Karpas-422 (cell line): ENCODE measurements at regions not wholly inside any gene's neighbourhood (a gene's known extent, or its start where the extent isn't known, plus 50 kb on each side); places are given as distances from the start of the nearest gene placed in this dataset.

ENCODE experiments used
- DNase-seq: peaks from one replicate; pipeline ENCODE4 v3.0.0-alpha.2; 2015
- H2AFZ ChIP-seq: fragments of 200-600 bp; sonication (generic); 2 replicates; pipeline ENCODE4 v1.6.1; 2014; ENCODE audit warnings: antibody characterized with exemption, low read length, mixed read lengths
- H3K27ac ChIP-seq: fragments of 200-600 bp; sonication (generic); 2 replicates; pipeline ENCODE4 v1.5.1; 2014; ENCODE audit warnings: mild to moderate bottlenecking, low read length, moderate library complexity
- H3K27me3 ChIP-seq: fragments of 200-600 bp; sonication (generic); 2 replicates; pipeline ENCODE4 v1.6.1; 2014; ENCODE audit warnings: low read length, mixed read lengths
- H3K36me3 ChIP-seq: fragments of 200-600 bp; sonication (generic); 2 replicates; pipeline ENCODE4 v1.6.1; 2014; ENCODE audit warnings: low read length, mixed read lengths; ENCODE audit not compliant: insufficient read depth
- H3K4me1 ChIP-seq: fragments of 200-600 bp; sonication (generic); 2 replicates; pipeline ENCODE4 v1.6.1; 2014; ENCODE audit warnings: mild to moderate bottlenecking, low read length, mixed read lengths
- H3K4me2 ChIP-seq: fragments of 200-600 bp; sonication (generic); 2 replicates; pipeline ENCODE4 v1.6.1; 2014; ENCODE audit warnings: low read length, low read depth, mild to moderate bottlenecking; ENCODE audit not compliant: poor library complexity, severe bottlenecking
- H3K4me3 ChIP-seq: fragments of 200-600 bp; sonication (generic); 2 replicates; pipeline ENCODE4 v1.5.1; 2014; ENCODE audit warnings: mild to moderate bottlenecking, antibody characterized with exemption, low read length, mixed read lengths
- H3K79me2 ChIP-seq: fragments of 200-600 bp; sonication (generic); 2 replicates; pipeline ENCODE4 v1.6.1; 2014; ENCODE audit warnings: mild to moderate bottlenecking, low read length, mixed read lengths
- H3K9ac ChIP-seq: fragments of 200-600 bp; sonication (generic); 2 replicates; pipeline ENCODE4 v1.6.0; 2014; ENCODE audit warnings: low read length
- H3K9me2 ChIP-seq: fragments of 200-600 bp; sonication (generic), shearing (Covaris generic); replicated peaks from 2 replicates; pipeline ENCODE4 v1.6.0; 2014; ENCODE audit warnings: mild to moderate bottlenecking, low read length, moderate library complexity; ENCODE audit not compliant: insufficient read depth
- H3K9me3 ChIP-seq: fragments of 300-700, 200-600 bp; sonication (generic); 2 replicates; pipeline ENCODE4 v1.6.1; 2014; ENCODE audit warnings: low read length, mixed read lengths
- H4K20me1 ChIP-seq: fragments of 200-600 bp; sonication (generic); 2 replicates; pipeline ENCODE4 v1.6.1; 2014; ENCODE audit warnings: mild to moderate bottlenecking, antibody characterized with exemption, low read length, low read depth; ENCODE audit not compliant: insufficient read depth

DNA sequence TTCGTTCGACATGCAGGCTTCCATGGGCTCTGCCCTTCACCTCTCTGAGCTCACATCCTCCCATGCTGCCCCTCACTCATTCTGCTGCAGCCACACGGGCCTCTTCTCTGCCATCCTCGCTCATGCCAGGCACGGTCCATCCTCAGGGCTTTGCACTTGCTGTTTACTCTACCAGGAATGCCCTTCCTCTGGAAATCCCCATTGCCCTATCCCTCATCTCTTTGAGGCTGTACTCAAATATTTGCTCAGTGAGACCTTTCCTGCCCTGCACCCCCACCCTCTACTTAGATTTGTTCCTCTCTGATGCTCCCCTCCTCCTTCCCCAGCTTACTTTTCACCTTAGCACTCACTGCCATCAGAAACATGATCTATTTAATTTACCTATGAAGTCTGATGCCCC is 107.0 kb upstream of the ZNF716 start:
- no peaks in the 10 kb centered on the region for H3K4me1 ChIP-seq

DNA sequence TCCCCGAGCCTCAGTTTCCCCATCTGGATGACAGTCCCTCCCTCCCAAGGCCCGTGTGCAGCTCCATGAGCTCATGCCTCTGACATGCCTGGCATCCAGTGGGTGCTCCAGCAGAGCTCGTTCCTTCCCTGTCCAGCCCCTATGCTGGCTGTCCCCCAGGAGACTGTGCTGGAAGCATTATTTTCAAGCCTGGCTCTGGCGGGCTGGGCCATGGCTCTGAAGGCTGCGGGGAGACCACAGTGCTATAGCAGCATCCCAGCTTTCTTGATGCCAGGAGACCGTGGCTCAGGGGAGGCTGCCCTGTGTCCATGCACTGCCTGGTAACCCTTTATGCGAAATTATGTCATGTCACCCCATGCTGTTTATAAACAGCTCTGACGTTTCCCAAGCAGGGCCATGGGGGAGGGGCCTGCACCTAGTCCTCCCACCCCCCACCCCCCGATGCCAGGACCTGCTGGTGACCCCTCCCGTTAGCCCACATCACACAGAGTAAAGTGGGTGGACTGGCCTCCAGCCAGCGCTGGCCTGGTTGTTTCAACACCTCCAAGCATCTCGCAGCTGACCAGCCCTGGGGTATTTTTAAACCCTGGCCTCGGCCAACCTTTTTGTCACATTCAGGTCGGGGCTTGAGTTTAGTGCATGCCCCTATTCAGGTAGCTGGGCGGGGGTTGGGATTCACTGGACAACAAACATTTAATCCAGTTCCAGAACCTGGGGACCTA is 105.9 kb upstream of the ZNF716 start:
- Histone ChIP-seq H3K9ac (no peak overlapping the region), H3K79me2 (no peaks in the 10 kb centered on the region), H3K4me1 (no peaks in the 10 kb centered on the region), H3K27ac (no peak overlapping the region), H3K27me3 (no peaks in the 10 kb centered on the region), H3K4me2 (no peak overlapping the region), H2AFZ (no peak overlapping the region), H3K4me3 (no peak overlapping the region), H4K20me1 (no peaks in the 10 kb centered on the region), H3K9me2 (no peaks in the 10 kb centered on the region), H3K36me3 (no peaks in the 10 kb centered on the region), H3K9me3 (peaks cover 17% of the 10 kb centered on the region)
- no peak for DNase-seq

More for the DNA sequence above, 107.0 kb upstream of the ZNF716 start:
- H3K4me2 ChIP-seq = no peak overlapping the region
- no peaks in the 10 kb centered on the region for H3K79me2 ChIP-seq
- DNase-seq = no peak
- no peak overlapping the region for H3K4me3 ChIP-seq
- H3K27me3 ChIP-seq = no peaks in the 10 kb centered on the region
- no peaks in the 10 kb centered on the region for H3K9me2 ChIP-seq
- no peaks in the 10 kb centered on the region for H4K20me1 ChIP-seq
- H3K9me3 ChIP-seq = peaks cover 17% of the 10 kb centered on the region
- no peaks in the 10 kb centered on the region for H3K36me3 ChIP-seq
- no peak overlapping the region for H3K27ac ChIP-seq
- H2AFZ ChIP-seq = no peak overlapping the region
- no peak overlapping the region for H3K9ac ChIP-seq

DNA sequence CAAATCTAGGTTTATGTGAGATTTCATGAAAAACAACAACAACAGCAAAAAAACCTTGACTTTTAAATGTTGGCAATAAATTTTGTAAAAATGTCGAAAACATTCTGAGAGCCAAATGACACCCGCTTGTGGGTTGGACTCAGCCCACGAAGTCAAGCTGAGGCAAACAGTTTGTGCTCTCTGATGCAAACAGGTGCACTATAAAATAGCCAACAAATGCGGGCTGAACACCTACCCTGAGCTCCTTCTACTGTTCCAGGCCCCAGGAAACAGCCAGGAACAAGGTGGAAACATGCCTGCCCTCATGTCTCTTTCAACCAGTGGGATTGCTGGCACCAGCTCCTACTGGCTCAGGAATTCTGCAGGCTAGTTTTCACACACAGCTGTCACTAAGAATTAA is 105.0 kb upstream of the ZNF716 start:
- Histone ChIP-seq H3K4me2 (no peak overlapping the region), H3K79me2 (no peaks in the 10 kb centered on the region), H3K9me2 (no peaks in the 10 kb centered on the region), H3K36me3 (no peaks in the 10 kb centered on the region), H4K20me1 (no peaks in the 10 kb centered on the region), H3K27me3 (no peaks in the 10 kb centered on the region), H3K27ac (no peak overlapping the region), H3K4me3 (no peak overlapping the region), H3K9me3 (peaks cover 24% of the 10 kb centered on the region), H3K4me1 (no peaks in the 10 kb centered on the region), H3K9ac (no peak overlapping the region), H2AFZ (no peak overlapping the region)
- DNase-seq = no peak

- Histone ChIP-seq H3K27ac (no peak overlapping the region), H3K9ac (no peak overlapping the region), H3K27me3 (no peaks in the 10 kb centered on the region), H3K4me3 (no peak overlapping the region), H3K79me2 (no peaks in the 10 kb centered on the region), H3K9me2 (no peaks in the 10 kb centered on the region), H4K20me1 (no peaks in the 10 kb centered on the region), H2AFZ (no peak overlapping the region), H3K9me3 (peaks cover 30% of the 10 kb centered on the region), H3K4me2 (no peak overlapping the region), H3K36me3 (no peaks in the 10 kb centered on the region), H3K4me1 (no peaks in the 10 kb centered on the region)
- DNase-seq = no peak
Observed at GRCh38 chr7:57348646-57349269, 101.2 kb upstream of the ZNF716 start.

DNA sequence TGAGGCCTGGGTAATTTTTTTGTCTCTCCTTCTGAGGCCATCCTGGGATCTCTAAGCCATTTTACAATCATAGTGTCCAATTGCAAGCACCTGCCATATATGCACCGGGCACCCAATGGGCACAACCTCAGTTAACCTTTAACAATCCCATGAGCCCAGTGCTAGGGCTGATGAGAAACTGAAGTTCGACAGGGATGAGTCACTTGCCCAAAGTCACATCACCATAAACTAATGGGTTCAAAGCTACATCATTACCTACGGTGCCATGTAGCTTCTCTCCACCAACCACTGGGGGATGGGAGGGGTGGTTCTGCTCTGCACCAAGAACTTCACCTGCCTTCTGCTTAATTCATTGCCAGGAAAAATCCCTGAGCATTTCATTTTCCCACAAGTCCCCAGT is 95.8 kb upstream of the ZNF716 start:
- Histone ChIP-seq H4K20me1 (no peaks in the 10 kb centered on the region), H3K27ac (no peak overlapping the region), H3K4me3 (no peak overlapping the region), H3K9ac (no peak overlapping the region), H3K9me2 (no peaks in the 10 kb centered on the region), H3K4me2 (no peak overlapping the region), H3K9me3 (peaks cover 26% of the 10 kb centered on the region), H2AFZ (no peak overlapping the region), H3K79me2 (no peaks in the 10 kb centered on the region), H3K27me3 (no peaks in the 10 kb centered on the region), H3K4me1 (no peaks in the 10 kb centered on the region), H3K36me3 (no peaks in the 10 kb centered on the region)
- no peak for DNase-seq

GRCh38 chr7:57354679-57355338 is 95.2 kb upstream of the ZNF716 start:
- Histone ChIP-seq H3K79me2 (no peaks in the 10 kb centered on the region), H3K4me2 (no peak overlapping the region), H3K9me2 (no peaks in the 10 kb centered on the region), H3K4me1 (no peaks in the 10 kb centered on the region), H4K20me1 (no peaks in the 10 kb centered on the region), H3K9me3 (peaks cover 23% of the 10 kb centered on the region), H2AFZ (no peak overlapping the region), H3K27ac (no peak overlapping the region), H3K9ac (no peak overlapping the region), H3K4me3 (no peak overlapping the region), H3K36me3 (no peaks in the 10 kb centered on the region), H3K27me3 (no peaks in the 10 kb centered on the region)
- no peak for DNase-seq

DNA sequence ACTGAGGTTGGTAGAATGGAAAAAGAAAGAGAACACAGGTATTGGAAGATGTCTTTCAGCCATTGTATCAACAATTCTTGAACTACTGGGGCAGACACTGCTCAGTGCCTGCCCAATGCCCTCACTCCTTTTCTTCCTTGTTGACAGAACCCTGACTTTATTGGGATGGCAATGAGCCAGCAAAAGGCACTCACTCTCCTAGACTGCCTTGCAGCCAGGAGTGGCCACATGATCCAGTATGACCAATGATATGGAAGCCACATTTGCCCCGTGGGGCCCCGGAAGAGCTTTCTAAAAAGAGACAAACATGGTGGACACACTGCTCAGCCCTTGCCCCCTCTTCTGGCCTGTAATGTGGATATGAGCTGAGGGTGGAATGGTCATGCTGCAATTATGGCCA is 88.6 kb upstream of the ZNF716 start:
- Histone ChIP-seq H2AFZ (no peak overlapping the region), H3K4me1 (no peaks in the 10 kb centered on the region), H3K79me2 (no peaks in the 10 kb centered on the region), H3K4me2 (no peak overlapping the region), H4K20me1 (no peaks in the 10 kb centered on the region), H3K9me3 (peaks cover 27% of the 10 kb centered on the region), H3K4me3 (no peak overlapping the region), H3K9me2 (no peaks in the 10 kb centered on the region), H3K27ac (no peak overlapping the region), H3K36me3 (no peaks in the 10 kb centered on the region), H3K27me3 (no peaks in the 10 kb centered on the region), H3K9ac (no peak overlapping the region)
- DNase-seq = no peak

DNA sequence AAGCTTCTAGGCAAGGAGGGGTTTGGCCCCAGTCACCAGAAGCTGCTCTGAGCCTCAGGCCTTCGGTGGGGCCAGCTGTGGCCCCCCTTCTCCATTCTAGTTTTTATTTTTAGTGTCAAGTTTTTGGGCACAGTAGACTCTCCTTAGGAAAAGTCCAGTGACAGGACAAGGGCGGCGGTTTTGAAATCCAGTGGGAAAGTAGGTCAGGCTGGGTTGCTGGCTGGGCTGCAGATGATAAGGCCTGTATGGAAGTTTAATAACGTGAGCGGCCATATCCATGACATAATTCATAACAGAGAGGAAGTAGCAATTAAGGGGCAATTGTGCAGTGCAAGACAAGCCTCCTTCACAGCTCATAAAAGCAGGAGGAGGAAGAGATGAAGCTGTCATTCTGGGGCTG is 87.1 kb upstream of the ZNF716 start:
- Histone ChIP-seq H3K9me3 (peaks cover 36% of the 10 kb centered on the region), H3K4me3 (no peak overlapping the region), H3K27ac (no peak overlapping the region), H3K27me3 (no peaks in the 10 kb centered on the region), H3K4me1 (no peaks in the 10 kb centered on the region), H3K4me2 (no peak overlapping the region), H3K79me2 (no peaks in the 10 kb centered on the region), H3K36me3 (no peaks in the 10 kb centered on the region), H4K20me1 (no peaks in the 10 kb centered on the region), H3K9me2 (no peaks in the 10 kb centered on the region), H3K9ac (no peak overlapping the region), H2AFZ (no peak overlapping the region)
- DNase-seq = no peak
